Motor neuron (in vitro differentiated cells): ENCODE measurements at regions not wholly inside any gene's neighbourhood (a gene's known extent, or its start where the extent isn't known, plus 50 kb on each side); places are given as distances from the start of the nearest gene placed in this dataset.
A peak's percentile ranks its signal among the peaks of the same experiment; 100 is the strongest.
"Not testable (repeated sequence)": the region's sequence is repeated elsewhere in the genome, so short reads cannot be mapped to it uniquely, and the experiment has no call there.

Source experiments
- ATAC-seq, 8 experiments: fragments of 200-7000 bp; cut with Tn5 transposase; replicated peaks in 6 of 8; 2 replicates each; pipeline ENCODE4 v1.8.0; 2021; ENCODE audit warnings: mild to moderate bottlenecking in 8 of 8, moderate library complexity in 8 of 8
- H3K27ac ChIP-seq, 2 donors: fragments of 250-450 bp; sonication (Bioruptor Pico); 2 replicates each; pipeline ENCODE4 v1.9.0; 2021; ENCODE audit warnings: antibody characterized with exemption in 2 of 2, mild to moderate bottlenecking in 2 of 2, moderate library complexity in 1 of 2
- H3K4me1 ChIP-seq, 2 donors: fragments of 250-450 bp; sonication (Bioruptor Pico); replicated peaks in 1 of 2; 2 replicates each; pipeline ENCODE4 v1.6.1; 2021; ENCODE audit warnings: antibody characterized with exemption in 2 of 2, mild to moderate bottlenecking in 2 of 2, moderate library complexity in 1 of 2
- H3K4me3 ChIP-seq, 5 donors: fragments of 250-450 bp; sonication (Bioruptor Pico); 2 replicates each; pipeline ENCODE4 v1.9.0; 2021; ENCODE audit warnings: antibody characterized with exemption in 5 of 5, mild to moderate bottlenecking in 5 of 5, moderate library complexity in 4 of 5
- WGBS, 10 experiments: fragments of 450-650 bp; shearing (Covaris generic); methylation state at CpG; one replicate each; pipeline ENCODE4 v1.0.0; 2022; 5-methylcytosine and 5-hydroxymethylcytosine counted together
- in situ Hi-C, 9 experiments: fragments of 400-800 bp; cut with MboI; loops; one replicate each; pipeline ENCODE4 v1.15.0; 2021; ENCODE audit warnings: low sequenced_read_pairs in 9 of 9, low pct_unique_long_range_greater_than_20kb in 2 of 9; ENCODE audit not compliant: unreplicated experiment in 9 of 9

- Histone ChIP-seq H3K4me1 (peaks cover 5 to 9% of the 10 kb centered on the region in 2 donors), H3K27ac (no peak overlapping the region), H3K4me3 (no peak overlapping the region)
- 0 to 88% (median 60%) methylated on average over 1 to 4 of the region's 4 CpGs; no CpG with 5 or more reads in 1 of the 10 experiments for WGBS, 10 experiments
- peak in 1 of 8 experiments; percentile 64 for ATAC-seq
- in situ Hi-C loops = no loop called here
These were observed 82.6 kb upstream of the CDC14C start for GRCh38 chr7:48841739-48842138.

GRCh38 chr7:48847917-48848316, 76.4 kb upstream of the CDC14C start:
- in situ Hi-C loops = no loop called here
- peak in 1 of 8 experiments; percentile 64 for ATAC-seq
- no peaks in the 10 kb centered on the region for H3K4me1 ChIP-seq
- no peak overlapping the region for H3K4me3 ChIP-seq
- no peak overlapping the region for H3K27ac ChIP-seq
- WGBS, 10 experiments = 8 to 100% (median 80%) methylated on average over 2 to 5 of the region's 45 CpGs; no CpG with 5 or more reads in 7 of the 10 experiments

GRCh38 chr7:48860447-48860846, 63.9 kb upstream of the CDC14C start:
- in situ Hi-C loops, H3K4me3 ChIP-seq, H3K27ac ChIP-seq, ATAC-seq, H3K4me1 ChIP-seq: not testable (repeated sequence)

DNA sequence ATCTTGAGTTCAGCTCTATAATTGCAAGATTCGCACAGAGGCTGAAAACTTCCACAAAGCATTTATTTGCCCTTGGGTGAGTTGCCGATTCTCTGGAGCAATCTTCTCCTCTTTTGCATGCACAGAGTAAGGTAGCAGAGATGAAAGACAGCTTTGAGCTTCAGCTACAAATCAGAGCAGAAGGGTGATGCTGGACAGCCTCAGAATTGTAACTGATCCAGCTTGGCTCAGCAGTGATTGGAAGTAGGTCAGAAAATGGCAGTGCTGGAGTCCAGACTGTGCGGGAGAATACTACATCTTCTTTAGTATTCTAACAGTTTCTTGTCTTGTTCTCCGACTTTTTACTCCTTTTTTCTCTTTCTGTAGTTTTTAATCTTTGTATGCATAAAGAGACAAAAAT, 55.4 kb upstream of the CDC14C start:
- in situ Hi-C loops = no loop called here
- H3K27ac ChIP-seq = no peak overlapping the region
- WGBS, 10 experiments = 11 to 94% (median 78%) methylated on average over 2 to 4 of the region's 4 CpGs; no CpG with 5 or more reads in 1 of the 10 experiments
- H3K4me1 ChIP-seq = no peaks in the 10 kb centered on the region
- ATAC-seq = peak in 1 of 8 experiments; percentile 25
- no peak overlapping the region for H3K4me3 ChIP-seq

- no peak overlapping the region for H3K4me3 ChIP-seq
- no peaks in the 10 kb centered on the region for H3K4me1 ChIP-seq
- H3K27ac ChIP-seq = no peak overlapping the region
- no peak for ATAC-seq
- in situ Hi-C loops = no loop called here
- 13 to 100% (median 60%) methylated on average over 1 to 3 of the region's 3 CpGs; no CpG with 5 or more reads in 2 of the 10 experiments for WGBS, 10 experiments
These were observed 51.8 kb upstream of the CDC14C start for GRCh38 chr7:48872548-48872947.
